Panc1 (cell line): ENCODE measurements at regions not wholly inside any gene's neighbourhood (a gene's known extent, or its start where the extent isn't known, plus 50 kb on each side); places are given as distances from the start of the nearest gene placed in this dataset.

Experiments
- POLR2AphosphoS5 ChIP-seq: IDR thresholded peaks from 2 replicates; pipeline ENCODE4 v1.6.1; 2012; ENCODE audit warnings: mild to moderate bottlenecking, low read depth, low read length, moderate library complexity
- TF ChIP-seq, protein P1 (sequence below): fragments of 450-650 bp; IDR thresholded peaks from 2 replicates; pipeline ENCODE4 v1.5.1; 2017; ENCODE audit warnings: mild to moderate bottlenecking
- TF ChIP-seq, protein P2 (sequence below), 2 experiments: IDR thresholded peaks; 2 replicates each; pipeline ENCODE4 v1.6.1; 2011 to 2012; ENCODE audit warnings: low read depth in 2 of 2, control low read depth in 1 of 2, low read length in 1 of 2, mild to moderate bottlenecking in 1 of 2, moderate library complexity in 1 of 2; ENCODE audit not compliant: insufficient read depth in 1 of 2

DNA sequence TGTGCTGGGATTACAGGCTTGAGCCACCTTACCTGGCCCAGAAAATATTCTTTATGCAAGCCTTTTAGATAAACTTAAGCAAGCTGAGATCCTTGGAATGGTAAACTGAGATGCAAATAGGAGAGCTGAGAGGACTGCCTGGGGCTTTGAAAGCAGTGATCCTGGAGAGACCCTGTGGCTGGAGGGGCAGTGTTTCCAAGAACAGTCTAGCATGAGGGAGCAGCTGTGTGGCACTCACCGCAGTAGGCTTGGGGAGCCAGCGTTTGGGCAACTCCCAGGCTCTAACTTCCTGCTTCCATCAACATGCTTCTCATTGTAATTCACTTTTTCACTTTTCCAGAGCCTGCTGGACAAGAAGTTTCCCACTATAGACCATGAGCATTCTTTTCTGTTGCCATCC lies 144.1 kb upstream of the CELF4 start:
- TF ChIP-seq, protein P1, sequence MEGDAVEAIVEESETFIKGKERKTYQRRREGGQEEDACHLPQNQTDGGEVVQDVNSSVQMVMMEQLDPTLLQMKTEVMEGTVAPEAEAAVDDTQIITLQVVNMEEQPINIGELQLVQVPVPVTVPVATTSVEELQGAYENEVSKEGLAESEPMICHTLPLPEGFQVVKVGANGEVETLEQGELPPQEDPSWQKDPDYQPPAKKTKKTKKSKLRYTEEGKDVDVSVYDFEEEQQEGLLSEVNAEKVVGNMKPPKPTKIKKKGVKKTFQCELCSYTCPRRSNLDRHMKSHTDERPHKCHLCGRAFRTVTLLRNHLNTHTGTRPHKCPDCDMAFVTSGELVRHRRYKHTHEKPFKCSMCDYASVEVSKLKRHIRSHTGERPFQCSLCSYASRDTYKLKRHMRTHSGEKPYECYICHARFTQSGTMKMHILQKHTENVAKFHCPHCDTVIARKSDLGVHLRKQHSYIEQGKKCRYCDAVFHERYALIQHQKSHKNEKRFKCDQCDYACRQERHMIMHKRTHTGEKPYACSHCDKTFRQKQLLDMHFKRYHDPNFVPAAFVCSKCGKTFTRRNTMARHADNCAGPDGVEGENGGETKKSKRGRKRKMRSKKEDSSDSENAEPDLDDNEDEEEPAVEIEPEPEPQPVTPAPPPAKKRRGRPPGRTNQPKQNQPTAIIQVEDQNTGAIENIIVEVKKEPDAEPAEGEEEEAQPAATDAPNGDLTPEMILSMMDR: no peak
- TF ChIP-seq, protein P2, sequence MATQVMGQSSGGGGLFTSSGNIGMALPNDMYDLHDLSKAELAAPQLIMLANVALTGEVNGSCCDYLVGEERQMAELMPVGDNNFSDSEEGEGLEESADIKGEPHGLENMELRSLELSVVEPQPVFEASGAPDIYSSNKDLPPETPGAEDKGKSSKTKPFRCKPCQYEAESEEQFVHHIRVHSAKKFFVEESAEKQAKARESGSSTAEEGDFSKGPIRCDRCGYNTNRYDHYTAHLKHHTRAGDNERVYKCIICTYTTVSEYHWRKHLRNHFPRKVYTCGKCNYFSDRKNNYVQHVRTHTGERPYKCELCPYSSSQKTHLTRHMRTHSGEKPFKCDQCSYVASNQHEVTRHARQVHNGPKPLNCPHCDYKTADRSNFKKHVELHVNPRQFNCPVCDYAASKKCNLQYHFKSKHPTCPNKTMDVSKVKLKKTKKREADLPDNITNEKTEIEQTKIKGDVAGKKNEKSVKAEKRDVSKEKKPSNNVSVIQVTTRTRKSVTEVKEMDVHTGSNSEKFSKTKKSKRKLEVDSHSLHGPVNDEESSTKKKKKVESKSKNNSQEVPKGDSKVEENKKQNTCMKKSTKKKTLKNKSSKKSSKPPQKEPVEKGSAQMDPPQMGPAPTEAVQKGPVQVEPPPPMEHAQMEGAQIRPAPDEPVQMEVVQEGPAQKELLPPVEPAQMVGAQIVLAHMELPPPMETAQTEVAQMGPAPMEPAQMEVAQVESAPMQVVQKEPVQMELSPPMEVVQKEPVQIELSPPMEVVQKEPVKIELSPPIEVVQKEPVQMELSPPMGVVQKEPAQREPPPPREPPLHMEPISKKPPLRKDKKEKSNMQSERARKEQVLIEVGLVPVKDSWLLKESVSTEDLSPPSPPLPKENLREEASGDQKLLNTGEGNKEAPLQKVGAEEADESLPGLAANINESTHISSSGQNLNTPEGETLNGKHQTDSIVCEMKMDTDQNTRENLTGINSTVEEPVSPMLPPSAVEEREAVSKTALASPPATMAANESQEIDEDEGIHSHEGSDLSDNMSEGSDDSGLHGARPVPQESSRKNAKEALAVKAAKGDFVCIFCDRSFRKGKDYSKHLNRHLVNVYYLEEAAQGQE (IDR thresholded peaks at IDR 0.05; ENCODE audit: insufficient read depth in 1 of 2, low read depth in 2 of 2, low read length in 1 of 2): no peak
- TF ChIP-seq POLR2AphosphoS5: no peak
